ENCODE measurements at regions not wholly inside any gene's neighbourhood (a gene's known extent, or its start where the extent isn't known, plus 50 kb on each side); places are given as distances from the start of the nearest gene placed in this dataset.
A peak's percentile ranks its signal among the peaks of the same experiment; 100 is the strongest.

DNA sequence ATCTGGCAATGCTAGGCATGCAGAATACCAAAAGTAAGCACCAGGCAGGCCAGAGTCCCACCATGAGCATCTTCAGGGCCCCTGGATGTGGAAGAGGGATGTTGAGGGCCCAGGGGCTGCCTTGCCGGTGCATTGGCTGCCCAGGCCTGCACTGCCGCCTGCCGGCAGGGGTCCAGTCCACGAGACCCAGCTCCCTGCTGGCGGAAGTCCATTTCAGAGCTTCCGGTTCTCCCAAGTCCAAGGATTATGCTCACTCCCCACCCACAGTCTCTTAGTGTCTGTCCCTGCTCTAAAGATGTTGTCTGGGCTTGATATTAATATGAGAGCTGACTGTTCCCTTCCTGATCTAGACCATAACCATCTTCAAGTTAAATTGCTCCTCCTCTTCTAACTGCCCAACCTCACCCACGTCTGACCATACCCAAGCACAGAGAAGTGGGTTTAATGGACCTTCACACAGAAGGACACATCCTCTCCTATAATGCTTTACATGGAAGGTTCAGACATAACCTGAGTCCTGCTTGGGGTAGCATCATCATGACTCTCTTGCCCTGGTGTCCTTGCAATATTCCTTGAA, 117.4 kb downstream of the DAD1 start:
- no peak overlapping the region for H3K27ac ChIP-seq (ENCODE audit: low read length)
- no peak for ATAC-seq
- POLR2A ChIA-PET, result no interaction called here
- no peak overlapping the region for H3K4me3 ChIP-seq (ENCODE audit: low read depth in 2 of 2, low read length in 2 of 2)
- TF ChIP-seq, protein P1, sequence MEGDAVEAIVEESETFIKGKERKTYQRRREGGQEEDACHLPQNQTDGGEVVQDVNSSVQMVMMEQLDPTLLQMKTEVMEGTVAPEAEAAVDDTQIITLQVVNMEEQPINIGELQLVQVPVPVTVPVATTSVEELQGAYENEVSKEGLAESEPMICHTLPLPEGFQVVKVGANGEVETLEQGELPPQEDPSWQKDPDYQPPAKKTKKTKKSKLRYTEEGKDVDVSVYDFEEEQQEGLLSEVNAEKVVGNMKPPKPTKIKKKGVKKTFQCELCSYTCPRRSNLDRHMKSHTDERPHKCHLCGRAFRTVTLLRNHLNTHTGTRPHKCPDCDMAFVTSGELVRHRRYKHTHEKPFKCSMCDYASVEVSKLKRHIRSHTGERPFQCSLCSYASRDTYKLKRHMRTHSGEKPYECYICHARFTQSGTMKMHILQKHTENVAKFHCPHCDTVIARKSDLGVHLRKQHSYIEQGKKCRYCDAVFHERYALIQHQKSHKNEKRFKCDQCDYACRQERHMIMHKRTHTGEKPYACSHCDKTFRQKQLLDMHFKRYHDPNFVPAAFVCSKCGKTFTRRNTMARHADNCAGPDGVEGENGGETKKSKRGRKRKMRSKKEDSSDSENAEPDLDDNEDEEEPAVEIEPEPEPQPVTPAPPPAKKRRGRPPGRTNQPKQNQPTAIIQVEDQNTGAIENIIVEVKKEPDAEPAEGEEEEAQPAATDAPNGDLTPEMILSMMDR (IDR thresholded peaks at IDR 0.05), result peak; percentile 52
- no peak for TF ChIP-seq SIN3A (IDR thresholded peaks at IDR 0.05; ENCODE audit: borderline replicate concordance, insufficient read depth, low read depth, low read length)
- no peak for TF ChIP-seq TCF7L2 (IDR thresholded peaks at IDR 0.05; ENCODE audit: low read depth, low read length)
- no peak for TF ChIP-seq POLR2AphosphoS5 (IDR thresholded peaks at IDR 0.05; ENCODE audit: low read depth, low read length)
- in situ Hi-C loops (cut with HindIII; ENCODE audit: low pct_unique_long_range_greater_than_20kb, low sequenced_read_pairs) (no loop called here), intact Hi-C loops (cut with micrococcal nuclease; ENCODE audit: unreplicated experiment) (loop anchor here (2.0 to 10.0 kb wide), 2 partner anchors 85 to 157 kb away; no protein-coding TSS in a partner anchor)
- no peaks in the 10 kb centered on the region for H3K36me3 ChIP-seq (ENCODE audit: control insufficient read depth, insufficient read depth, low read length)
- H3K4me1 ChIP-seq (ENCODE audit: control insufficient read depth, insufficient read depth, low read length), result no peaks in the 10 kb centered on the region
- no peaks in the 10 kb centered on the region; the same call in none of the 2 replicates for H3K27me3 ChIP-seq (ENCODE audit: control insufficient read depth, insufficient read depth, low read length)
- no peaks in the 10 kb centered on the region for H3K9me3 ChIP-seq (ENCODE audit: control insufficient read depth, insufficient read depth, low read depth, low read length)
- CTCF ChIA-PET, result interaction anchor here (1.0 kb wide), 1 partner anchor 152 kb away, joined by 3 read pairs; no protein-coding TSS in a partner anchor
- no TSS peak for BruUV-seq (replicated peaks)
- peak; percentile 10 for DNase-seq (ENCODE audit: low read depth, low spot score)

DNA sequence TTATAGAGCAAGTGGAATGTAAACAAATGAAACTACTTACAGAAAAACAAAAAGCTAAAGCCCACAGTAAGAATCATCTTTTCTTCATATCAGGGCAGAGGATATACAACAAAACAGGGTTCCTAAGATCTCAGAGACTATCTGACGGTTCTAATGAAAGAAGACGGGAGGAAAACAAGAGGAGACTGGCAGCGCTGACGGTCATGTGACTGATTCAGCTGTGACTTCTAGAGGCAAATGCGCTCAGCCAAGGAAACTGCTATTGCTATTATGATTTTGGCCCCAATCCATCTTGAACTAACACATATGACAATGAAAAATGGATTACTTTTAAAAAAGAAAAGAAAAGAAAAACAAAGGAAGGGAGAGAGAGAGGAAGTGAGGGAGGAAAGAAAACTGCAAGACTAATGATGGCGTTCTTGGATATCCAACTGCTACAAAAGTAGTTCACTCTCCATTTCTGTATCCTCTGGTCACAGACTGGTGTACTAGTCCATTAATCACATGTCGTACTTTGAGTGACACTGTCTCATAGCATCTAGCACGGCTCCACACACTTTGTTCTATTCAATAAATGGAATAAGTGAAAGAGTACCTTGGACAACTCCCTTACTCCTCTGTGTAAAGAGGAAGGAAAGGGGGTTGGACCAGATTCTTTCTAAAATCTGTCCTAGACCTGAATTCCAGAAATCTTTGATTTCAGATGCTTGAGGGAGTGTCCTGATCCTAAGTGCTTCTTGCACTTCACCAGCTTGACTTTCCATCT, 119.3 kb downstream of the DAD1 start:
- Histone ChIP-seq H3K27me3 (ENCODE audit: control insufficient read depth, insufficient read depth, low read length) (no peaks in the 10 kb centered on the region; the same call in 1 of the 2 replicates), H3K9me3 (ENCODE audit: control insufficient read depth, insufficient read depth, low read depth, low read length) (no peaks in the 10 kb centered on the region), H3K4me3 (ENCODE audit: low read depth in 2 of 2, low read length in 2 of 2) (no peak overlapping the region), H3K4me1 (ENCODE audit: control insufficient read depth, insufficient read depth, low read length) (no peaks in the 10 kb centered on the region), H3K36me3 (ENCODE audit: control insufficient read depth, insufficient read depth, low read length) (no peaks in the 10 kb centered on the region), H3K27ac (ENCODE audit: low read length) (no peak overlapping the region)
- POLR2A ChIA-PET, result no interaction called here
- DNase-seq (ENCODE audit: low read depth, low spot score) (no peak), ATAC-seq (no peak)
- no TSS peak for BruUV-seq (replicated peaks)
- CTCF ChIA-PET, result no interaction called here
- intact Hi-C loops (cut with micrococcal nuclease; ENCODE audit: unreplicated experiment), result loop anchor here (10.0 kb wide), 1 partner anchor 155 kb away; no protein-coding TSS in a partner anchor
- no peak for TF ChIP-seq POLR2AphosphoS5 (IDR thresholded peaks at IDR 0.05; ENCODE audit: low read depth, low read length)
- TF ChIP-seq, protein P2, sequence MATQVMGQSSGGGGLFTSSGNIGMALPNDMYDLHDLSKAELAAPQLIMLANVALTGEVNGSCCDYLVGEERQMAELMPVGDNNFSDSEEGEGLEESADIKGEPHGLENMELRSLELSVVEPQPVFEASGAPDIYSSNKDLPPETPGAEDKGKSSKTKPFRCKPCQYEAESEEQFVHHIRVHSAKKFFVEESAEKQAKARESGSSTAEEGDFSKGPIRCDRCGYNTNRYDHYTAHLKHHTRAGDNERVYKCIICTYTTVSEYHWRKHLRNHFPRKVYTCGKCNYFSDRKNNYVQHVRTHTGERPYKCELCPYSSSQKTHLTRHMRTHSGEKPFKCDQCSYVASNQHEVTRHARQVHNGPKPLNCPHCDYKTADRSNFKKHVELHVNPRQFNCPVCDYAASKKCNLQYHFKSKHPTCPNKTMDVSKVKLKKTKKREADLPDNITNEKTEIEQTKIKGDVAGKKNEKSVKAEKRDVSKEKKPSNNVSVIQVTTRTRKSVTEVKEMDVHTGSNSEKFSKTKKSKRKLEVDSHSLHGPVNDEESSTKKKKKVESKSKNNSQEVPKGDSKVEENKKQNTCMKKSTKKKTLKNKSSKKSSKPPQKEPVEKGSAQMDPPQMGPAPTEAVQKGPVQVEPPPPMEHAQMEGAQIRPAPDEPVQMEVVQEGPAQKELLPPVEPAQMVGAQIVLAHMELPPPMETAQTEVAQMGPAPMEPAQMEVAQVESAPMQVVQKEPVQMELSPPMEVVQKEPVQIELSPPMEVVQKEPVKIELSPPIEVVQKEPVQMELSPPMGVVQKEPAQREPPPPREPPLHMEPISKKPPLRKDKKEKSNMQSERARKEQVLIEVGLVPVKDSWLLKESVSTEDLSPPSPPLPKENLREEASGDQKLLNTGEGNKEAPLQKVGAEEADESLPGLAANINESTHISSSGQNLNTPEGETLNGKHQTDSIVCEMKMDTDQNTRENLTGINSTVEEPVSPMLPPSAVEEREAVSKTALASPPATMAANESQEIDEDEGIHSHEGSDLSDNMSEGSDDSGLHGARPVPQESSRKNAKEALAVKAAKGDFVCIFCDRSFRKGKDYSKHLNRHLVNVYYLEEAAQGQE (IDR thresholded peaks at IDR 0.05; ENCODE audit: insufficient read depth in 1 of 2, low read depth in 2 of 2, low read length in 1 of 2), result 0 out of 4 replicates have a peak, but pooled peaks of 1 of the 2 experiments have one; percentile 40
- in situ Hi-C loops (cut with HindIII; ENCODE audit: low pct_unique_long_range_greater_than_20kb, low sequenced_read_pairs), result no loop called here

DNA sequence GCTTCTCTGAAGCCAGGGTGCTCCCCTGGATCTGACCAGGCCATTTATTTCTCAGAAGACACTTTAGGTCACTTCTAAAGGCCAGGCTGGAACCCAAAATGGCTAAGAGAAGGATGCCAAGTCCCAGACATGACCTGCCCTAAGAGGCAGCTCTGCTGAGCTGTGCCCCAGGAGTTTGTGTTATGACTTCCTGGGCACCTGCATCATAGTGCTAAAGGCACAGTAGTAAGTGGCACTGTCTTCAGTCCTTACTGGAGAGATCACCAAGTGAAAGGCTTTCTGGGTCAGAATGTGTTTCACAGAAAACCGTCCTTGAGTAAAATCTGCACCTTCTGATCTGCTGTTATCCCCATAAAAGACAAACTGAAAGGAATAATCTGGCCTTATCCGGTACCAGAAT, 120.2 kb downstream of the DAD1 start:
- no peaks in the 10 kb centered on the region for H3K27me3 ChIP-seq (ENCODE audit: control insufficient read depth, insufficient read depth, low read length)
- no peak overlapping the region for H3K4me3 ChIP-seq (ENCODE audit: low read depth in 2 of 2, low read length in 2 of 2)
- no TSS peak for BruUV-seq (replicated peaks)
- no peaks in the 10 kb centered on the region for H3K36me3 ChIP-seq (ENCODE audit: control insufficient read depth, insufficient read depth, low read length)
- H3K4me1 ChIP-seq (ENCODE audit: control insufficient read depth, insufficient read depth, low read length), result no peaks in the 10 kb centered on the region
- H3K27ac ChIP-seq (ENCODE audit: low read length), result no peak overlapping the region
- DNase-seq (ENCODE audit: low read depth, low spot score) (no peak), ATAC-seq (no peak)
- TF ChIP-seq, protein P2 (IDR thresholded peaks at IDR 0.05; ENCODE audit: insufficient read depth in 1 of 2, low read depth in 2 of 2, low read length in 1 of 2), result no peak
- intact Hi-C loops (cut with micrococcal nuclease; ENCODE audit: unreplicated experiment), result no loop called here
- CTCF ChIA-PET, result interaction anchor here (0.6 kb wide), 1 partner anchor 165 kb away, joined by 4 read pairs; no protein-coding TSS in a partner anchor
- POLR2A ChIA-PET, result no interaction called here
- H3K9me3 ChIP-seq (ENCODE audit: control insufficient read depth, insufficient read depth, low read depth, low read length), result no peaks in the 10 kb centered on the region
- in situ Hi-C loops (cut with HindIII; ENCODE audit: low pct_unique_long_range_greater_than_20kb, low sequenced_read_pairs), result no loop called here
